Fibroblast of skin of abdomen (primary cell): ENCODE measurements at regions not wholly inside any gene's neighbourhood (a gene's known extent, or its start where the extent isn't known, plus 50 kb on each side); places are given as distances from the start of the nearest gene placed in this dataset.

Experiments
- DNase-seq: peaks from one replicate; pipeline ENCODE4 v3.0.0-alpha.2; 2013

DNA sequence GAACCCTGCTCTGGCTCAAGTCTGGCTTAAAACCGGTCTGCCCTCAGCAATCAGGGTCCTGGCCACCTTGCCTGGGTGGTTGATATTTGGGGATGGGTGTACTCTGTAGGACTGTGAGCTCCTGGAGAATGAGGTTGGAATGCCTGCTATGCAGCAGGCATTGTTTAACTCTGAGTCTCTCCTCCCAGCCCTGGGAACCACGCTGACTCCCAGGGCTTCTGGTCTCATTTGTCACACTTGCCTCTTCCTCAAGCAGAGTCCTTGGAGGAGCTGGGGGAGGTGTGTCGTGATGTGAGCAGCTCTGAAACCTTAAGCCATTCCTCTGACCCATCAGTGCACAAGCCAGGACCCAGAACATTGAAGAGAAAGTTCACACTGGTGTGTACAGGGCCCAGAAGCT is 340.1 kb downstream of the MN1 start:
- DNase-seq, result peak; percentile 95

DNA sequence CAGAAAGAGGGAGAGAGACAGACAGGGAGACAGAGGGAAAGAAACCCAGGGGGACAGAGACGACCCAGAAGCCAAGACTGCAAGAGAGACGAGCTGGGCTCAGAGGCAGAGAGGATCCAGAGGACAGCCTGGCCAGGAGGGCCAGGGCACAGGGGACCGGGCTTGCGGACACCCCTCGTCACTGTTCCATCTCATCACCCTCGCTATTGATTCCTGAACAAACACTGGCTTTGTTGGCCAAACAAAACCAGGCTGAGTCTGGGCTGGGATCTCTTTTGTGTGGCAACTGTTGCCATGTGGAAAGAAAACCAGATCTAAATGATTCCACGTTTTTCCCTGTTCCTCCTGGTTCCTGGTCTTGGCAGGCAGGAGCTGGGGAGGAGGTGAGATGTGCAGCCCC is 339.4 kb downstream of the MN1 start:
- peak; percentile 28 for DNase-seq

DNA sequence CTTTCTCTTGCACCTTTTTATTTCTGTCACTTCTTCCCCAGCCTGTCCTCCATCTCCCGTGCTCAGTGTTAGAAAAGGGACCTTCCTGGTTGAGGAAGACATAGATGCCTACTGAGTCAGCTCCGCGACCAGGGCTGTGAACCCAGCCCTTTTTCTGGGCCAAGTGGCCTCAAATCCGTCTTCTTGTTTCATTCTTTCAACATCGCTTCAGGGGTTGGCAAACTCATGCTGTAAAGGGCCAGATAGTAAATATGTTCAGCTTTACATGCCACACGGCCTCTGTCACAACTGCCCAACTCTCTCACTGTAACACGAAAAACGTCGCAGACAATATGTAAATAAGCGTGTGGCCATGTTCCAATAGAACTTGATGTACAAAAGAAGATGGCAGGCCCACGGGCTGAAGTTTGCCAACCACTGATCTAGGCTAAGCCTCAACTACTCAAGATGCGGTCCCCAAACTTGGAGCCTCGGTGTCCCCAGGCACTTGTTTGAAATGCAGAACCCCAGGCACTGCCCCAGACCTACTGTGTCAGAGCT is 338.4 kb downstream of the MN1 start:
- DNase-seq, result no peak

DNA sequence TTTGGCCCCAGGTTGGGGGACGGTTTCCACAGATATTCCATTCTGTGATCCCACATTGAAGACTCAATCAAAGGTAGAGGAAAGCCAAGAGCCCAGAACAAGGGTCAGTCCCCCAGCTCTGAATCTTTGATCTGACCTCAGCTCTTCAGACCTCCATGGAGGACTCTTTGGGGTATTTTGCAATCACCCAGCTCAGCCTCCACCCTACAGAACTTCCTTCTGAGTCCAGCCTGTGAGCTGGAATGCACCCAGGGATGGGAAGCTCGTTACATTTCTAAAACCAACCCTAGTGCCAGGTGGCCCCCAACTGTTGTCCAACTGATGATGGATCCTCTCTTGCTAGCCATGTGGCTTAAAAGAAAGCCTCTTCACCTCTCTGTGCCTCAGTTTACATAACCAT is 335.3 kb downstream of the MN1 start:
- no peak for DNase-seq

DNA sequence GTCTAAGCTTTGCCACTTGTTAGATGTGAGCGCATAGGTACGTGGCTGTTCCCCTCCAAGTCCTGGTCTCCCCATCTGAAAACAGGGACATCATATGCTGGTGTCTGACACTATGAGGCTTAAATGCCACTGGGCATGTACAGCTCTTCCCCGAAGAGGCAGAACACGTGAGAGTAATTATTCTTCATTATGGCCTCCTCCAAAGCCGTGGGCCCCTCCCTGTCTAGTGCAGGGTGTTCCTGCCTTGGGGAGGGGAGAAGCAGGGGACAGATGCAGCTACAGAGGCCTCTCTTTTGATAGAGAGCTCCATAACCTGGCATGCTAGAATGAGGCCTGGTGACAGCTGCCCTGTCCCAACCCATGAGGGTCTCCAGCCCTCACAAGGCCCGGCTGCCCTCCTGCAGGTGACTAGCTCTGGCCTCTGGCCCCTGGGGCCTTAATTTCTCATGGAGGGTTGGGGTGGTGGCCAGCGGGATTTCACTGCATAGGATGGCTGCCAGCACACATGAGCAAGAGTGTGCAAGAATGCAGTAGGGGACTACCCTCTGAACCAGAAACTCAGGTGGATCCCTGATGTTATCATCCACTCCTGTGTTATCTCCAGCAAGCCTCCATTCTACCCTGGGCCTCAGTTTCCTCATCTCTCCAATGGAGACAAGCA is 334.6 kb downstream of the MN1 start:
- no peak for DNase-seq

DNA sequence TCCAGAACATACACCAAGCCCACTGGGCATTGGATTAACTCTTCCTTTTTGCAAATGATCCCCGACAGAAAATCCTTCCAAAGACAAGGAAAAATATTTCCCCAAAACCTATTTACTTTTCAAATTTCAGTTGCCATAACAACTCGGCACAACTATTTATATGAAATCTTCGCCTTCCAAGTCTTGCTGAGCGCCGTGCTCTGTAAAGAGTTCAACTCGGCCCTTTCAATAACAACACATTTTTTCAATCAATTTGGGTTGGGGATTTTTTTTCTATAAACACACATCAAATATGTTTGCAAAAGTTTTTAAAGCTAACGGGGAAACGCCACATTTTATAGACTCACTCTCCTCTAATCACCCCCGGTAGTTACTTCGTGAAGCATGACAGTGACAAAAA is 333.8 kb downstream of the MN1 start:
- DNase-seq, result no peak

DNA sequence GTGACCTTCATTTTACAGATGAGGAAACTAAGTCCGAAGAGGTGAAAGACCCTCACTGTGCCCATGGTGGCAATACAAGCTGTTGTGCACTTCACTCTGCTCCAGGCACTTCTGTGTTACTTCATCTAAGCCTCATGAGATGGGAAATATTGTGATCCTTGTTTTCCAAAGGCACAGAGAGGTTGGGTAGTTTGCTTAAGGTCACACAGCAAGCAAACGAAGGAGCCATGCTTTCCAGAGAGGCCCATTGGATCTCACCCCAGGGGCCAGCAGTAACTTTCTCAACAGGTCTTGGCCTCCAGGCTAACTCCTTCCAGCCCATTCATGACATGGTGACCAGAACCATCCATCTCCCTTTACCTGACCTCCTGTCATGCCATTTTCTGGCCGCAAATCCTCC is 332.8 kb downstream of the MN1 start:
- no peak for DNase-seq

DNA sequence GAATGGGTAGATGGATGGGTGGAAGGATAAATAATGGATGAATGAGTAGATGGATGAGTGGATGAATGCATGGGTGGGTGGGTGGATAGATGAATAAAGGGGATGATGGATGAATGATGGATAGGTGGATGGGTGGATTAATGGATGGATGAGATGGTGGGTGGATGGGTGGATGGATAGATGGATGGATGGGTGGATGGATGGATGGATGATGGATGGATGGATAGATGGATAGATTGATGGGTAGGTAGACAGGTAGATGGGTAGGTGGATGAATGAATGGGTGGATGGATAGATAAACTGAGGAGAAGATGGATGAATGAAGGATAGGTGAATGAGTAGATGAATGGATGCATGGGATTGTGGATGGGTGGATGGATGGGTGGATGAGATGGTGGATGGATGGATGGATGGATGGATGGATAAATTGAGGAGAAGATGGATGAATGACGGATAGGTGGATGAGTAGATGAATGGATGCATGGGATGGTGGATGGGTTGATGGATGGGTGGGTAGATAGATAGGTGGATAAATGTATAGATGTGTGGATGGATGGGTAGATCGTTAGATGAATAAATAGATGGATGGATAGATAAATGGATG is 331.3 kb downstream of the MN1 start:
- DNase-seq, result no peak

DNA sequence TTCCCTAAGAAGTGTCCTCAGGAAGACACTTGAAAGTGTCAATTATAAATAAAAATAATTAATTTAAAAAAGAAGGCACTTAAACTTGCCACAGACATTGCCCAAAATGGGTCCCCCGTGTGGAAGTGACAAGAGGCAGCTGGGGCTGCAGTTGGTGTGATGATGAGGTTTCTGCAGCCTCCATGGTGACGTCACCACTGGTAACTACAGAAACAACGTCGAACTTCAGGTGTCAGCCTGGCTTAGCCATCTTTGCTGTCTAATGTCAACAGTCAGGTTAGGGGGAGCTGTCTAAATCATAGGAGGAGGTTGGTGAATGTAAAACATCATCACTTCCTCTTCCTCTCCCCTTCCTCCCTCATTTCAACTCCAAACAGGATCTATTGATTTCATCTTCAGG is 328.6 kb downstream of the MN1 start:
- no peak for DNase-seq

DNA sequence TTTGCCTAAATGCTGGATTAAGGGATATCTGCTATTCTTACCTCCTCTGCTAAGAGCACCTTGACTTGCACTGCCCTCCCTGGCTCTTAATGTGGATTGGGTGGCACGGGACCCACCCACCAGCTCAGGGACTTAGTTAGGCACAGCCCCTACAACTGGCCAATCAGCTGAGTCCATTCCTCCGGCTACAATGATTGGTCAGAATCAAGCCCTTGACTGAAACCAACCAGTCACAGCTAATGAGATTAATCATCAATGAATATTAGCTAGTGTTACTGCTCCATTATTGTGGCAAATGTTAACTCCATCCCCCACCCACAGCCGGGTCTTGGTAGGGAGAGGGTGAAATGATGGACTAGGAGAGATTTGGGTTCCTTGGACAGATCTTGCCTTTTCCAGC is 328.0 kb downstream of the MN1 start:
- DNase-seq, result no peak

DNA sequence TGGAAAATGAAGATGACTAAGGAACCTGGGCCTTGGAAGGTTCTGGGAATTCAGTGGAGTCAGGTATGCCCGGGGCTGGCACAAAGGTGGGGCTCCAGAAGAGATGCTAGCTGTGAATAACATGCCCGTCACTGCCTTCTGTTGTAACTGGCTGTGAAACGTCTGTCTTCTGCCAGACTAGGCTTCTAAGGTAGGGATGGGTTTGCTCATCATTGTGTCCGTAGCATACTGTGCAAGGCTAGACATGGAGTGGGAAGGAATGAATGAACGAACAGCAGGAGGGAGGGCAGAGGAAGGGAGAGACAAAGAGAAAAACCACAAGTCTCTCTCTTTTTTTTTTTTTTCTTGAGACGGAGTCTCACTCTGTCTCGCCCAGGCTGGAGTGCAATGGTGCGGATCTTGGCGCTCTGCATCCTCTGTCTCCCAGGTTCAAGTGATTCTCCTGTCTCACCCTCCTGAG is 327.4 kb downstream of the MN1 start:
- peak; percentile 45 for DNase-seq

DNA sequence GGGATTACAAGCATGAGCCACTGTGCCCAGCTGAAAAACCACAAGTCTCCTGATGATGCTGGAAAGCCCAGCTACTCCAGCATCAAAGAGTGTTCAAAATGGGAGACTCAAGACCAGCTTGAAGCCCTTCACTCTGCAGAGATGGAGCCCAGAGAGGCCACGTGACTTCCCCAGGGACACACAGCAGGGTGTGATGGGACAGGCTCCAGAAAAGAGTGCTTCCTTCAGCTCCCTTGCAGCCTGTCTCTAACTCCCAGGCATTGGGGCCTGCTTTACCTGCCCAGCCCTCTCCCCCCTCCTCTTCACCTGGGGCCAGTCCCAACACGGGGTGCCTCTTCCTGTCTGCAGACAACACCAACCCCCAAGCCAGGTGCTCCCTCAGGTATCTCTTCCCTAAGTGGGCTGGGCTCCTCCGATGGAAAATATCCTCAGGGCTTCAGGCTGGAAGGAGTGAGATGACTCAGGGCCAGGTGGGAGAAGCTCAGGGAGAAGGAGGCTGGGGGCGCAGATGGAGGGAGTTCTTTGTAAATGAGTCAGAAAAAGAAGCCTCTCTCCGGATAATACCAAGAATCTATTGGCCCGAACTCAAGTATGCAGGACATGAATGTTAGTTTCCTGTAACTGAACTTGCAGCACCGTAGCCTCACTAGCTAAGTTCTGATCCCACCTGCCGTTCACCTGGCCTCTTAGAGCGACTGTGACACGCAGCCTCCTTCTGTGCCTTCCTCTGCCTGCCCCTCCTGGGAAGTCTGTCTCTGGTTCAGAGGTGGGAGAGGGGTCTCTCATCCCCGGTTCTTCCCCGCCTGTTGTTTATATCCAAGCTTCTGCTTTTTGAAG is 326.6 kb downstream of the MN1 start:
- DNase-seq, result peak; percentile 96

DNA sequence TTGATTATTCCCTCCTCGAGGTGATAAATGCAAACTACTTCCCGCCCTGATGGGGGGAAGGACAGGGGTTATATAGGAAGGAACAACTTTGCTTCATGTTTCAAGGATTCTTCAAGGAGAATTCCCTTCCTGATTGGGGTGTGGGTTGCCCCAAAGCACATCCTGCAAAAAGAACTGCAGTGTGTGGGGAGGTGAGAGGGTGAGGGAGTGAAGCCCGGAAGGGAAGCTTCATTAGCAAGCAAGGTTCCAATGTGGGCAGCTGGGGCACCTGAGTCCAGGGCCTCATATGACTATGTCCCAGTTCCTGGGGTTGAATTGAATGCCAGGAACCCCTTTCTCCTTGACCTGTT is 326.0 kb downstream of the MN1 start:
- DNase-seq, result no peak

DNA sequence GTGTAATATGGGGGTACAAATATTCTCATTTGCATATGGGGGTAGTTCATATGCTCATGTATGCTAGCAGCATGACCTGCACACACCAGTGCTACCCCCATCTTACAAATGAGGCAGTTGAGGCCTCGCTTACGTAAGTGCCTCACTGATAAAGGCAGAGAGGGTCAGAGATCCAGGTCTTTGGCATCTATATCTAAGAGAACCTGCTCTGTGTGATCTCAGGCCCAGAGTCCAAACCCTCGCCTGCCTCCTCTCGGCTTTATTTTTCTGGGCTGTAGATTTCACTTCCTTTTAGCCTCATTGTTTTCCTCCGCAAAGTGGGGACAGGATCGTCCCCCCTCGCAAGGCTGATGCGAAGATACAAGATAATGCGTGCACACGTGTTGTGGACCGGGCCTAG is 325.2 kb downstream of the MN1 start:
- DNase-seq, result no peak

DNA sequence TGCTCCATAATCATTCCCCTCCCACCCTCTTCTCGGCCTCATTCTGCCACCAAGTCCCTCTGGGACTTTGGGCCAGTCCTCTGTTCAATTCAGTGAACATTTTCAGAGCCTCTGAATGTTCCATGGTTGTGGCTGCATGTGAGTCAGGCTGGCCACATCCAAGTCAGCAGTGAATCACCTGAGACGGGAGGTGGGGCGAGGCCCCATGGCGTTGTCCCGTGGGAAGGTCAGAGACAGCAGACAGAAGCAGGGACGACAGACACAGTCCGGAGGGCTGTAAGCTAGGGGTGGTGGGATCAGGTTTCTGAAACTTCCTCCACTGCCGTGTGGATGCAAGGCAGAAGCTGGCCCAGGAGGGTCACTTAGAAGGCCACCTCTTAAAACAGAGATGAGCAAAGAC is 324.8 kb downstream of the MN1 start:
- peak; percentile 66 for DNase-seq

DNA sequence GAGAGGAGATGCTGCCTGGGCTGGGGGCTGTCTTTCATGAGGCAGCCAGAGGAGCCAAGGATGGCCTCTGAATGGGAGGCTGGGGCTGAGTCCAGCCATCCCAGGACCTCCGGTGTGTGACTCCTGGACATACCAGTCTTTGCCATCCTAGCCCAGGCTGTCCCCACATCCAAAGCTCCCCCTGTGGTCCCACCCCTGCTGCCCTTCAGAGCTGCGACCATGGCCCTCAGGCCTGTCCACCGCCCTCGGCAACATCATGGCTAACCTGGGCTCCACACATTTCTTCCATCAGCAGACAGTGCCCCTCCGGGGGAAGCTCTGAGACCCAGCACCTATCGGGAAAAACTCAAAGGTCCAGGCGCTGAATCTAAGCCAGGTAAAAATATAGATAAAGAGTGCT is 324.4 kb downstream of the MN1 start:
- no peak for DNase-seq

DNA sequence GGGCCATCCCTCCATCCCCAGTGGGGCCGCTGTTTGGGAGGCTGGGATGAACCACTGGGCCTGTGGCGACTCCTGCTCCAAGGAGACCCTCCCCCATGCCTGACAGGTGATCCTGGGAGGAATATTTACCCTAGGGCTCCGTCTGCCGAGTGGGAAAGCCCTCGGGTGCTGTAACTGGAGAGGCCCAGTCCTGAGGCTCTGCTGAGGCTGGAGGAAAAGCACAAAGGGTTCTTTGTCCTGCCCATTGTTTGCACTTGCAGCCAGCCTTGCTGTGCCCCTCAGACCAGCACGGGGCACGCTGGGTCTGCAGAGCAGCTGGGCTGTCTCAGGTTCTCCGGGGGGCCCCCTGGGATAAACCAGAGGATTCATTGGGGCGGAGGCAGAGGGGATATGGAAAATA is 321.1 kb downstream of the MN1 start:
- DNase-seq, result no peak

DNA sequence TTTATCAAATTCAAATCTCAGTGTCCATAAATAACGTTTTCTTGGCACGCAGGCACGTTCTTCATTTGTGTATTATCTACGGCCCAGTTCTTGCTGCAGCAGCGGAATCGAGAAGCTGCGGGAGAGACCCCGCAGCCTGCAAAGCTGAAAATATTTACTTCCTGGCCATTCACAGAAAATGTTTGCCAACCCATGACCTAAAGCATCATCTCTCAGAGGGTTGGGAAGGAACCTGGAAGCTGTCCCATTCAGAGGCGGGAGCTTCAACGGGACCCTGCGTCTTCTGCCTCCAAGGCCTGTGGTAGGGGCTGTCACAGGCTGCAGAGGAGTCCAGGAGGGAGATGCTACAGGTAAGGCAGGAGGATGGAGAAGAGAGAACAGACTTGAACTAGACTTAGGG is 319.2 kb downstream of the MN1 start:
- no peak for DNase-seq

DNA sequence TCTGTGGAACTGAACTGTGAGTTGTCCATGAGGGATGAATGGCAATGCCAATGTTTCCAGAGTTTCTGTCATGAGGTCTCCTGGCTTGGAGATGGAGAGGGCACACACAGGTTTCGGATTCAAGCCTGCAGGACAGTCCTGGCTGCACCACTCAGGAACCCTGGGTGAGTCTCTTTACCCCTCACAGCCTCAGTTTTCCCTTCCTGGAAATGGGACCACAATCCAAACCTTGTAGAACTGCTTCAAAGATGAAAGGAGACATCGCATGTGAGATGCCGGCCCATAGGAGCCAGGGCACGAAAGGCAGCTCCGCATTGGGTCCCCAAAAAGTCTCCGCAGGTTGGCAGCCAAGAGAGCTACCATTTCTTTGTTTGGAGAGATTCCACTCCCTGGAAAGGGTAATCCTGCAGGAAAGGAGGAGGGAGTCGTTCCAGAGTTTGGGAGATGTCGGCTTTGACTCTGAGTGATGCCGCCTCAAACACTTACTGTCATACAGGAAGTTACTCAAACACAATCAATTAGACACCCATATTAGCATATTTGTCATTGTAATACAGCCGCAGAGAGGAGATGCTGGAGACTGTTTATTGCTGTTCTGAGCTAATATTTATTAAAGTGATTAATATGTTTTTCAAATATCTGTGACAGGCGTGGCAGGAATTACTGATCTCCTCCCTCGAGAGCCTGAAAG is 318.3 kb downstream of the MN1 start:
- no peak for DNase-seq

DNA sequence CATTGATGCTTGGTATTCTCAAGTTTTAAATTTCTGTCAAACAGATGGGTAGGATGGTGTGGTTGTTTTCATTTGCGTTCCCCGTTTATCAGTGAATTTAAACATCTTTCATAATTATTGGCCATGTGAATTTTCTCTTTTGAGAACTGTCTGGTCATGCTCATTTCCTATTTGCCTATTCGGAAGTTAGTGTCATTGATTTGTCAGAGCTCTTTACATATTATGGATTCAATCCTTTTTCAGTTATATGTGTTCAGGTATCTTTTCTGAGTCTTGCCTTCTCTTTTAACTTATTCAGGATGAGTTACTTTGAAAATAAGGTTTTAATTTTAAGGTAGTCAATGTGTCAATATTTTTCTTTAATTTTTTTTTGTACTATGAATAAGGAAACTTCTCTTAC is 315.7 kb downstream of the MN1 start:
- DNase-seq, result no peak

DNA sequence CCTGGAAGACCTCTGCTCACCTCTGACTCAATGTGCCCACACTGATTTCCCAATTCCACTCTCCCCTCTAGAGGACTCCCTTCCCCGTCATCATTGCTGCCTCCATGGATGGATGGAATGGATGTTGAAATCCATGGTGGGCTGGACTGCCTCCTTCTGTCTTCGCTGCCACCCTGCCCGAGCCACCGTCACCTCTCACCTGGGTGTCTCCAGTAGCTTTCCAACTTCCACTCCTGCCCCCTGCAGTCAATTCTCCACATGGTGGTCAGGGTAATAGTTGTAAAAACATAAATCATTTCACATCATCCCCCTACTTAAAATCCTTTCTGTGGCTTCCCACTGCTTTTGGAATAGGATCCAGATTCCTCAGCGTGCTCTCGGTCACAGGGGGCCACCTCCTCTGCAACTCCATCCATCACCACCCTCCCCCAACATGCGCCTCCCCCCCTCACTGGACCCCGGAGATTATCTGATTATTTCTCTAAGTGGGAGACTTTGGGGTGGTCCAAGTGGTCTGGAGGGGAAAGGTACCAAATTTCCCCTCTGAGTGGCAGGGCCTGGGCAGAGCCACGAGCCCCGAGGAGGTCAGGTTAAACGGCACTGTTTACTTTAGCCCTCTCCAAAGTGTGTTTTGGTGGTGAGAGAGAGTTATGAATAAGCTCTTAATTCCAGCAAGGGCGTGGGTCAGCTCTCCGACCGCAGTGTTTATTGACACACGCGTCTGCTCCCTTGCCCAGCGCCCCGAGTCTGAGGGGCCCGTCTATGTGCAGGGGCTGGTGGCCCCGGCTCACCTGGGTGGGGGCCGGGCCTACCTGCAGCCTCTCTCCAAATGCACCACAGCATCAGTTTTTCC is 313.7 kb downstream of the MN1 start:
- DNase-seq, result no peak
